ENCODE measurements at regions not wholly inside any gene's neighbourhood (a gene's known extent, or its start where the extent isn't known, plus 50 kb on each side); places are given as distances from the start of the nearest gene placed in this dataset.
"Not testable (repeated sequence)": the region's sequence is repeated elsewhere in the genome, so short reads cannot be mapped to it uniquely, and the experiment has no call there.

- peak overlapping the region; percentile 78 for H3K4me2 ChIP-seq
- ATAC-seq (peak in 1 of 2 experiments; percentile 48; a peak in 2 of 6 replicates), DNase-seq (ENCODE audit: low read depth in 1 of 2, low spot score in 1 of 2) (peak; percentile 31 to 53), FAIRE-seq (no peak)
- H3K4me1 ChIP-seq: peaks cover 36% of the 10 kb centered on the region
- ChIA-PET CTCF (interaction anchor here (0.6 to 3.7 kb wide), 14 partner anchors 13 to 323 kb away, joined by 3 to 28 read pairs (median 4); no protein-coding TSS in a partner anchor), POLR2A (interaction anchor here (0.9 to 2.5 kb wide), 9 partner anchors 39 to 905 kb away, joined by 3 to 18 read pairs (median 5); partner anchors contain the start of gene SH3BP4)
- 73% methylated on average over 5 of the region's 5 CpGs for WGBS (ENCODE audit: missing lambda C conversion rate)
- TF ChIP-seq EHF (CRISPR knock-in tag; IDR thresholded peaks at IDR 0.05) (no peak), CBX2 (IDR thresholded peaks at IDR 0.05; ENCODE audit: borderline replicate concordance, low read depth) (no peak), SMC3 (IDR thresholded peaks at IDR 0.05) (no peak), HDAC2 (IDR thresholded peaks at IDR 0.05) (no peak), HMGXB4 (CRISPR knock-in tag; IDR thresholded peaks at IDR 0.05; ENCODE audit: borderline replicate concordance) (no peak)
- H3K27ac ChIP-seq: peak overlapping the region; percentile 88 to 92
- no peak overlapping the region for H3K4me3 ChIP-seq
- peaks cover 9% of the 10 kb centered on the region; the same call in 2 of the 3 replicates for H3K9me3 ChIP-seq
These were observed 72.0 kb upstream of the SH3BP4 start for GRCh38 chr2:234879671-234880455.

GRCh38 chr2:234876621-234877020, 75.2 kb upstream of the SH3BP4 start:
- H3K4me2 ChIP-seq; H3K27ac ChIP-seq; FAIRE-seq; H3K9me3 ChIP-seq; ATAC-seq; POLR2A ChIA-PET; H3K4me3 ChIP-seq; DNase-seq (ENCODE audit: low read depth in 1 of 2, low spot score in 1 of 2); CTCF ChIA-PET: not testable (repeated sequence)
- H3K4me1 ChIP-seq: peaks cover 42% of the 10 kb centered on the region
- 91% methylated on average over 2 of the region's 2 CpGs for WGBS (ENCODE audit: missing lambda C conversion rate)

- no peak for TF ChIP-seq HDAC2 (IDR thresholded peaks at IDR 0.05)
- no peak for TF ChIP-seq FOSB (CRISPR knock-in tag; IDR thresholded peaks at IDR 0.05)
- TF ChIP-seq BCL3 (IDR thresholded peaks at IDR 0.05): no peak
- no peak for TF ChIP-seq FOSL2 (IDR thresholded peaks at IDR 0.05)
- TF ChIP-seq FOSL2 (CRISPR knock-in tag; IDR thresholded peaks at IDR 0.05): no peak
- no peak for TF ChIP-seq HOXA7 (CRISPR knock-in tag; IDR thresholded peaks at IDR 0.05)
- no peak for TF ChIP-seq PHF8 (IDR thresholded peaks at IDR 0.05; ENCODE audit: borderline replicate concordance, low read depth)
- Histone ChIP-seq H3K27ac (peak overlapping the region; percentile 25 to 53; a peak in 4 of 6 replicates), H3K9me3 (peaks cover 9% of the 10 kb centered on the region; the same call in 2 of the 3 replicates), H3K4me1 (peaks cover 25% of the 10 kb centered on the region), H3K4me2 (peak overlapping the region; percentile 16; the same call in 1 of the 3 replicates), H3K4me3 (no peak overlapping the region)
- 89% methylated on average over 10 of the region's 10 CpGs for WGBS (ENCODE audit: missing lambda C conversion rate)
- ChIA-PET POLR2A (no interaction called here), CTCF (interaction anchor here (1.0 to 1.1 kb wide), 2 partner anchors 11 to 13 kb away, joined by 3 to 4 read pairs; no protein-coding TSS in a partner anchor)
- DNase-seq (ENCODE audit: low read depth in 1 of 2, low spot score in 1 of 2) (no peak), ATAC-seq (no peak), FAIRE-seq (no peak)
These were observed 77.3 kb upstream of the SH3BP4 start for GRCh38 chr2:234874347-234875046.

- Histone ChIP-seq H3K4me3 (no peak overlapping the region), H3K4me1 (peaks cover 19% of the 10 kb centered on the region), H3K9me3 (peaks cover 9% of the 10 kb centered on the region; the same call in 2 of the 3 replicates), H3K4me2 (no peak overlapping the region), H3K27ac (peak overlapping the region; percentile 5 to 53; a peak in 4 of 6 replicates)
- TF ChIP-seq ZC3H11A (IDR thresholded peaks at IDR 0.05) (no peak), FOSL2 (IDR thresholded peaks at IDR 0.05) (no peak), FOSL2 (CRISPR knock-in tag; IDR thresholded peaks at IDR 0.05) (0 out of 2 replicates have a peak, but pooled peaks have one; percentile 26)
- DNase-seq (ENCODE audit: low read depth in 1 of 2, low spot score in 1 of 2) (peak in 1 of 2 experiments; percentile 33), ATAC-seq (peak in 1 of 2 experiments; percentile 44; a peak in 1 of 6 replicates), FAIRE-seq (no peak)
- WGBS (ENCODE audit: missing lambda C conversion rate): 65% methylated on average over 6 of the region's 6 CpGs
- POLR2A ChIA-PET: no interaction called here
- CTCF ChIA-PET: interaction anchor here (1.0 to 1.1 kb wide), 2 partner anchors 10 to 14 kb away, joined by 3 to 4 read pairs; no protein-coding TSS in a partner anchor
These were observed 78.0 kb upstream of the SH3BP4 start for GRCh38 chr2:234873828-234874173.
